Loucy (cell line): ENCODE measurements at regions not wholly inside any gene's neighbourhood (a gene's known extent, or its start where the extent isn't known, plus 50 kb on each side); places are given as distances from the start of the nearest gene placed in this dataset.

Experiments
- CTCF ChIP-seq: fragments of 200-600 bp; sonication (generic); conservative IDR thresholded peaks from 2 replicates; pipeline ENCODE4 v1.5.1; 2014; ENCODE audit warnings: mild to moderate bottlenecking, antibody characterized with exemption, low read length
- EZH2phosphoT487 ChIP-seq: fragments of 200-600 bp; IDR thresholded peaks from 2 replicates; pipeline ENCODE4 v1.6.1; 2018; ENCODE audit warnings: antibody characterized with exemption, mild to moderate bottlenecking, moderate library complexity, borderline replicate concordance

- TF ChIP-seq CTCF (no peak), EZH2phosphoT487 (no peak)
Measured at GRCh38 chr16:65665586-65665985, 543.7 kb upstream of the CDH11 start.
